Hematopoietic multipotent progenitor cell treated with erythropoietin and hydrocortisone succinate and interleukin-3 and kit ligand, for 6 days (in vitro differentiated cells): ENCODE measurements at regions not wholly inside any gene's neighbourhood (a gene's known extent, or its start where the extent isn't known, plus 50 kb on each side); places are given as distances from the start of the nearest gene placed in this dataset.
"Not testable (repeated sequence)": the region's sequence is repeated elsewhere in the genome, so short reads cannot be mapped to it uniquely, and the experiment has no call there.

ENCODE experiments used
- DNase-seq: peaks from one replicate; pipeline ENCODE4 v3.0.0-alpha.2; 2015

DNA sequence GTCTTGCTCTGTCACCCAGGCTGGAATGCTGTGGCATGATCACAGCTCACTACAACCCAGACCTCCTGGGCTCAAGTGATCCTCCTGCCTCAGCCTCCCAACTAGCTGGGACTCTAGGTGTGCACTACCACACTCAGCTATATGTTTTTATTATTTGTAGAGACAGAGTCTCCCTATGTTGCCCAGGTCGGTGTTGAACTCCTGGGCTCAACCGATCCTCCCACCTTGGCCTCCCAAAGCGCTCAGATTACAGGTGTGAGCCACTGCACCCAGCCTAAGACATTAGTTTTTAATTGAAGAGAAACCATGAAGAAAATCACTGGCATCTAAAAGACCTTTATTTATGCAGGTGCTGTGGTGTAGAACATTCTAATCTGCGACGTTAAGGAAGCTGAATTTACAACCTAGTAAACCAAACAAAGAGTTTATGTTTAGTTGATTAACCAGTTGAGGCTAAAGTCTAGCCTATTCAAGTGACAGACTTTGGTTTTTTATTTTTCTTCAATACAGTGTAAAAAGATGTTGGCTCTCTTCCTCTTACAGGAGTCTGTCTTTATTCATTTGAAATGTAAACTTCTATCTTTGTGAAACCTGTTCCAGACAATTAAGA lies 52.5 kb upstream of the NBL1 start:
- DNase-seq: no peak

GRCh38 chr1:19585507-19585906 lies 58.6 kb upstream of the NBL1 start:
- DNase-seq: no peak

DNA sequence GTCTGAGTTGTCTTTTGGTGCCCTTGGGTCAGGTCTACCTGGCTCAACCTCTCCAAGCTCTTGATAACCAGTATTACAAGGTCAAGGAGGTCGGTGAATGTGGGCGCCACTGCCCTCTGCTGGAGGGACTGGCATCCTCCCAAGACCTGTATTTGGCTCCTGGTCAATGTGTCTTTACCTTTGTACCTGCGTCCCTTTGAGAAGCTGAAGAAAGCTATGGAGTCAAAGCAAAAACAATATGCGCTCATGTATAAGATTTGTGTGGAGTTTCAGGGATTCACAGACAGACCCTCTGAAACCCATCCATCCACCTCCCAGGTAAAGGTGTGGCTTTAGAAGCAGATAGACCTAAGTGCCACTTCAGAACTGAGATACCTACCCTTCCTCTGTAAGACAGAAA lies 61.8 kb upstream of the NBL1 start:
- peak; percentile 80 for DNase-seq

- no peak for DNase-seq
Measured at GRCh38 chr1:19581381-19581780, 62.7 kb upstream of the NBL1 start.

DNA sequence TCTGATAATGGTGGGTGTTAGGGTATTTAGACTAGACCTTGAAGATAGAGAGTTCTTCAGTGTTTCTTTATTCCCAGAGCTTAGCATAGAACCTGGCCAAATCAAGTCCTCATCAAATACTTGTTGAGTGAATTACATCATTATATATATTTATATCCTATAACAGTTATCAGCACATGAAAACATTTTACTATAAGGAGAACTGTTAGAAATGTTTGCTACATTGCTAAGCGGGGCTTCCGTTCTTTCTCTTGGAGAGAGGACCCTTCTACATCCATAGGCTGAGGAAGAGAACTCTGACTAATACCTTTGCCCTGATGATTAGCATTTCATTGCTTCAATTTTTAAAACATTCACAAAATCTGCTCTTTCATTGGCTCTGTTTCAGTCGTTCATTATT lies 66.5 kb upstream of the NBL1 start:
- DNase-seq: no peak

- DNase-seq: no peak
Measured at GRCh38 chr1:19577036-19577435, 67.1 kb upstream of the NBL1 start.

GRCh38 chr1:19569786-19570185 lies 74.3 kb upstream of the NBL1 start:
- no peak for DNase-seq

DNA sequence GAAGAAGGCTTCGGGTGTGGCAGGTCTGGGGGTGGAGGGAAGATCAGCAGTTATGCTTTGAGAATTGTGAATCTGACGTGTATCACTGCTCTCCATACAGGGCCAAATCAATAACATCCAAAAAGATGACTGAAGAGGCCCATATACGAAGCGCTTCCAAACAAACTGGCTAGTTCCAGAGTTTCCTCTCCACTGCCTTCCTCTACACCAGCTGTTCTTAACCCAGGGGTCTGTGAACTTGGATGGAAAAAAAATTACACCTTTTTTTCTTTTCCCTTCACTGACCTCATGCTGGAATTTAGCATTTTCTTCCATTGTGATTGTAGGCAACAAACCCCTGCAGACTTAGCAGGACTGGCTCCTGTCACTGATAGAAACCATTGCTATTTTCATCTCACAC lies 77.1 kb upstream of the NBL1 start:
- DNase-seq: no peak

DNA sequence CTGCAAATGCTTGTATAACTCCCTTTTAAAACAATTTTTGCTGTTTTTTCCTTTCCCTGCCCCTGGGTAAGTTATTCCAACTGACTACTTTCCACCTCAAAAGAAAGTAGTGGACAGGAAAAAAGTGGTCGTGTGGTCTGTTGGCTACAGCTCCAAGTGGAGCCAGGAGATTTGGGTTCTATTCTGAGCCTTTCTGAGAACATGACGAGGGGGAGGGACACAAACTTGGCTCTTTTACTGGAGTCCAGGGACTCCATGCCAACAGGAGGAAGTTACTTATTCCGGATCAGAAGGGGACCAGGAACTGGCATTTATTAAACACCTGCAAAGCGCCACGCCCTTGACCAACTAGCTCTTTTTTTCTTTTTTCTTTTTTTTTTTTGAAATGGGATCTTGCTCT lies 79.0 kb upstream of the CAPZB start:
- DNase-seq: no peak

DNA sequence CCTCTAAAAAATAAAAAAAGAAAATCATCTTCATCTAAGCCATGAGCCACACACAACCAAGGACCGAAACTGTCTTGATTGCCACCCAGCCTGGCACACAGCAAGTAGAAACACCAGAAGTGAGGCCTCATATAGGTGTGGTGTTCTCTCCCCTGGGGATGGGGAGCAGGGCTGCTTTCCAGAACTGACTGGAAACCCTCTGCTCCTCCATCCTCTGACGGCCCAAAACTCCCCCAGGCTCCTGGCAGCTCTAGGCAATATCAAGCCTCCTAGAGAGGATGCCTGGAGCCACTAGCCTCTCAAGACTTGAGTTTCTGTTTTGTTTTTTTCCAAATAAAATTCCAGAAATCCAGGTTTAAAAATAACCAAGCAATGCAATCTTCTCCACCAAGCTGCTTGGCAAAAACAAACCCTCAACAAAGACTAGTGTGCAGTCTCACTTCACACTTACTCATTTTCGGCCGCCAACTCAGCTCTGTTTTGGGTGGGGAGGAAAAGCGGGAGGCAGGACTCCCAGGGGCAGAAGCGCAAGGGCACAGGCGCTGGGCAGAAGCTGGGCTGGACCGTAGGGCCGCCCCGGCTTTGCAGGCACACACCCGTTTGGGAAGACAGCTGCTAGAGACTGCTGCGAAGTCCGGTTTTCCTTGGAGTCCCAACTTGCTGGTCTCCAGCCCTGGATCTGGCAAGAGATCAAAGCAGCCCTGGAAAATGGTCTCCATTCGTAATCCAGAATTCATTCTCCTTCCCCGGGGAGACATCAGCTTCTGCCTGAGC lies 78.2 kb upstream of the CAPZB start:
- DNase-seq: no peak

- DNase-seq: no peak
Measured at GRCh38 chr1:19562847-19563246, 77.5 kb upstream of the CAPZB start.

DNA sequence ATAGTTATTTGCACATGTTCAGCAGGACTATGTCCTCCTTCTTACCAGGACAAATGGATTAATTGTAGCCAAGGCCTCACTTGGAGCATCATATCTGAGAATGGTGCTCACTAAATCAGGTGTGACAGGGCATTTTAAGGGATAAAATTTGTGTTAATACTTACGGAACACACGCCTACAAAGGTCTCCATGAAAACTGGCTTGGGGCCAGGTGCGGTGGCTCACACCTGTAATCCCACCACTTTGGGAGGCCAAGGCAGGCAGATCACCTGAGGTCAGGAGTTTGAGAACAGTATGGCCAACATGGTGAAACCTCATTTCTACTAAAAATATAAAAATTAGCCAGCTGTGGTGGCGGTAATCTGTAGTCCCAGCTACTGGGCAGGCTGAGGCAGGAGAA lies 75.1 kb upstream of the CAPZB start:
- DNase-seq: no peak

GRCh38 chr1:19559641-19560040 lies 74.3 kb upstream of the CAPZB start:
- no peak for DNase-seq

DNA sequence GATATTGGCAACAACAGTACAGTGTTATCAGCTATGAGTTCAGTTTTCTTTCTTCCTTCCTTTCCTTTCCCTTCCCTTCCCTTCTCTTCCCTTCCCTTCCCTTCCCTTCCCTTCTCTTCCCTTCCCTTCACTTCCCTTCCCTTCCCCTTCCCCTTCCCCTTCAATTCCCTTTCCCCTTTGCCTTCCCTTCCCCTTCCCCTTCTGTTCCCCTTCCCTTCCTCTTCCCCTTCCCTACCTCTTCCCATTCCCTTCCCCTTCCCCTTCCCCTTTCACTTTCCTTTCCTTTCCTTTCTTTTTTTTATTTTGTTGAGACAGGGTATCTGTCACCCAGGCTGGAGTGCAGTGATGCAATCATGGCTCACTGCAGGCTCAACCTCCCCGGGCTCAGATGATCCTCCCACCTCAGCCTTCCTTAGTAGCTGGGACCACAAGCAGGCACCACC lies 72.3 kb upstream of the CAPZB start:
- DNase-seq: no peak

- no peak for DNase-seq
Measured at GRCh38 chr1:19554090-19554489, 68.8 kb upstream of the CAPZB start.

DNA sequence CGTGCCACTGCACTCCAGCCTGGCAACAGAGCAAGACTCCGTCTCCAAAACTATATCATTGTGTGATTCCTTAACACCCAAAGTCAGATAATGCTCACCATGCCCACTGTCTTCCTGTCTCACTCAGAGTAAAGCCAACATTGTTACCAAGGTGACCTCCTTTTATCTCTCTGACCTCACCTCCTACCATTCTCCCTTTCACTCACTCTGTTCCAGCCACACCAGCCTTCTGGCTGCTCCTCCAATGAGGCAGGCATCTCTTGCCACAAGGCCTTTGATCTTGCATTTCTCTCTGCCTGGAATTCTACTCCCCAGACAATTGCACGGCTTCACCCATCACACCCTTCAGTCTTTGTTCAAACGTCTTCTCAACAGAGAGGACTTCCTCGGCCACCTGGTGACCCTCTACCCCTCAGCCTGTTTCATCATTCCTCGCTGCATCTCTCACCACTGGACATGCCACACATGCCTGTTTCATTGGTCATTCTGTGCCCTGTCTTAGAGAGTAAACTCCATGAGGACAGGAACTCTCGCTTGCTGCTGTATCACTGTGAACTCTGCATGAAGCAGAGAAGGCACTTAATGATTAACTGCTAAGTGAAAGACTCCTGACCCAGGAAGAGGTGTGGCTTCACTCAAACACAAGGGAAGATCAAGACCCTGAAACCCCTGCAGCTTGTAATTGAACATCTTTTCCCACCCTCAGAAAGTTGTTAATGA lies 67.1 kb upstream of the CAPZB start:
- DNase-seq: no peak

DNA sequence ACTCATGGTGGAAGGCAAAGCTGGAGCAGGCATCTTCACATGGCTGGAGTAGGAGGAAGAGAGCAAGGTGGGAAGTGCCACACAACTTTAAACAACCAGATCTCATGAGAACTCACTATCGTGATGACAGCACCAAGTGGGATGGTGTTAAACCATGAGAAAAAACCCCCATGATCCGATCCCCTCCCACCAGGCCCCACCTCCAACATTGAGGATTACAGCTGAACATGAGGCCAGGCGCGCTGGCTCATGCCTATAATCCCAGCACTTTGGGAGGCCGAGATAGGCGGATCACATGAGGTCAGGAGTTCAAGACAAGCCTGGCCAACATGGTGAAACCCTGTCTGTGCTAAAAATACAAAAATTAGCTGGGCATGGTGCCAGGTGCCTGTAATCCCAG lies 66.5 kb upstream of the CAPZB start:
- not testable (repeated sequence) for DNase-seq

DNA sequence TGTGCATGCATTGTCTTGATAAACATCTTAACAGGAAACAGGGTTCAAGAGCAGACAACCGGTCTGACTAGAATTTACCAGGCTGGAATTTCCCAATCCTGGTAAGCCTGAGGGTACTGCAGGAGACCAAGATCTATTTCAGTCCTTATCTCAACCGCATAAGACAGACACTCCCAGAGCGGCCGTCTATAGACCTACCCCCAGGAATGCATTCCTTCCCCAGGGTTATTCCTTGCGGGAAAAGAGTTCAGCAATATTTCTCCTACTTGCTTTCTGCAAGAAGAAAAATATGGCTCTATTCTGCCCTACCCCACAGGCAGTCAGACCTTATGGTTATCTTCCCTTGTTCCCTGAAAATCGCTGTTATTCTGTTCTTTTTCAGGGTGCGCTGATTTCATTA lies 65.1 kb upstream of the CAPZB start:
- not testable (repeated sequence) for DNase-seq

GRCh38 chr1:19547814-19548213 lies 62.5 kb upstream of the CAPZB start:
- no peak for DNase-seq

DNA sequence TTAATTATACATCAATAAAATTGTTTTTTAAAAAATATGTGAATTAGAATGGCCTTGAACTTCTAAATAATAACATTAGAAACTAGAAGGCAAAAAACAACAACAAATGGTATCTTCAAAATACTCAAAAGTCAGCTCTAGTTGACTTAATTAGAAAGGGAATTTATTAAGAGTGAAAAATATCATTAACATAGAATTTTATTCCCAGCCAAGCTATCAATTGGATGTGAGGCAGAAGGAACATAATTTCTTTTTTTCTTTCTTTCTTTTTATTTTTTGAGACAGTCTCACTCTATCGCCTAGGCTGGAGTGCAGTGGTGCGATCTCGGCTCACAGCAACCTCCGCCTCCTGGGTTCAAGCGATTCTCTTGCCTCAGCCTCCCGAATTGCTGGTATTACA lies 51.2 kb upstream of the CAPZB start:
- DNase-seq: no peak

DNA sequence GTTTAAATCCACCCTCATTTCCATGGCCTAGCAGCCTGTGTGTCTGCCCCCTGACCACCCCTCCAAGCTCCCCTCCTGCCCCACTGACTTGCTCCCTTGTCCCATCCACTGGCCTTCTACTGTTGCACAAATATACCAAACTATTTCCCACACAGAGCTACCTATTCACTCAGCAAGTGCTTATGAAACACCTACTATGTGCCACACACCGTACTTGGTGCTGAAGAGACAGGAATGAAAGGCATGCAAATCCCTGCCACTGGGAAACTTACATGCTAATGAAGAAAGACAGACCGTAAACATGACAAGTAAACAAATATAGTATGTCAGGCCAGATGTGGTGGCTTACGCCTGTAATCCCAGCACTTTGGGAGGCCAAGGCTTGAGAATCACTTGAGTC lies 49.9 kb upstream of the CAPZB start:
- no peak for DNase-seq
